DOHH2 (cell line): ENCODE measurements at regions not wholly inside any gene's neighbourhood (a gene's known extent, or its start where the extent isn't known, plus 50 kb on each side); places are given as distances from the start of the nearest gene placed in this dataset.

ENCODE experiments used
- CTCF ChIP-seq: fragments of 200-600 bp; sonication (generic); IDR thresholded peaks from one replicate; pipeline ENCODE4 v1.5.1; 2014; ENCODE audit warnings: antibody characterized with exemption, mild to moderate bottlenecking, low read depth, low read length; ENCODE audit not compliant: poor library complexity, severe bottlenecking
- EZH2phosphoT487 ChIP-seq: fragments of 200-600 bp; sonication (generic); IDR thresholded peaks from 2 replicates; pipeline ENCODE4 v1.6.1; 2017; ENCODE audit warnings: borderline replicate concordance, mild to moderate bottlenecking, antibody characterized with exemption, low read length, moderate library complexity, mixed read lengths

- TF ChIP-seq CTCF (no peak), EZH2phosphoT487 (no peak)
Measured at GRCh38 chr2:64753399-64753798, 99.7 kb upstream of the SERTAD2 start.
